ENCODE measurements at regions not wholly inside any gene's neighbourhood (a gene's known extent, or its start where the extent isn't known, plus 50 kb on each side); places are given as distances from the start of the nearest gene placed in this dataset.

DNA sequence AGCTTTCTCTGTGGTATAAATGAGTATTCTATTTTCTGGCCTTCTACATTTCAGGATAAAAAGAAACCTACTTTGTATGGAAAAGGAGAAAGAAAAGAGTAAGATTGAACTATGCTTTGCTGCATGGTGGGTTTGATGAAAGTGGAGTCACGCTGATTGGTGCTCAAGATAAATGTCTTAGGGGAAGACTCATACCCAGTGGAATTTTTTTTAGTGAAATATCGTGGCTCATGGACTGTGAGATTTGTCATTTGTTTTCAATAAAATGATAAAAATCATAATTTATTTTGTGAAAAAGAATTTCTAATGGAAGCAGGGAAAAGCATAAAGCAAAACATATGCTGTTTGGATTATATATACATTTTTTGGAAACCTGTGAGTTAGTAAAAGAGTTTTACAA lies 292.5 kb downstream of the ZPLD1 start:
- TF ChIP-seq EZH2 (IDR thresholded peaks at IDR 0.05; ENCODE audit: low read length) (no peak), CTCF (optimal IDR thresholded peaks at IDR 0.05 in 1 of 3, IDR thresholded peaks at IDR 0.05 in 1 of 3, conservative IDR thresholded peaks at IDR 0.05 in 1 of 3; ENCODE audit: extremely low read depth in 1 of 3, insufficient read depth in 2 of 3, low read length in 3 of 3) (no peak)
